Nephron (organoid): ENCODE measurements at regions not wholly inside any gene's neighbourhood (a gene's known extent, or its start where the extent isn't known, plus 50 kb on each side); places are given as distances from the start of the nearest gene placed in this dataset.

Source experiments
- H3K27ac Mint-ChIP-seq, 3 experiments: 2 replicates each; pipeline ENCODE4 v1.8.0; 2020; ENCODE audit warnings: mixed read lengths in 3 of 3, mild to moderate bottlenecking in 2 of 3, moderate library complexity in 1 of 3
- H3K27me3 Mint-ChIP-seq: 2 replicates; pipeline ENCODE4 v1.8.0; 2021; ENCODE audit warnings: low read depth, mild to moderate bottlenecking, moderate library complexity, mixed read lengths
- H3K36me3 Mint-ChIP-seq: 2 replicates; pipeline ENCODE4 v1.8.0; 2020; ENCODE audit warnings: low read depth, mixed read lengths
- H3K4me1 Mint-ChIP-seq: 2 replicates; pipeline ENCODE4 v1.8.0; 2020; ENCODE audit warnings: mixed read lengths
- H3K4me3 Mint-ChIP-seq, 3 experiments: 2 replicates each; pipeline ENCODE4 v1.8.0; 2020; ENCODE audit warnings: mild to moderate bottlenecking in 3 of 3, mixed read lengths in 3 of 3, moderate library complexity in 2 of 3
- H3K9me3 Mint-ChIP-seq: 2 replicates; pipeline ENCODE4 v1.8.0; 2020; ENCODE audit warnings: mixed read lengths
- TF ChIP-seq, protein P1 (sequence below), 3 experiments: fragments of 200-600 bp; sonication (generic); IDR thresholded peaks; one replicate each; pipeline ENCODE4 v1.5.0; 2021; ENCODE audit warnings: antibody characterized with exemption in 3 of 3; ENCODE audit not compliant: unreplicated experiment in 3 of 3

DNA sequence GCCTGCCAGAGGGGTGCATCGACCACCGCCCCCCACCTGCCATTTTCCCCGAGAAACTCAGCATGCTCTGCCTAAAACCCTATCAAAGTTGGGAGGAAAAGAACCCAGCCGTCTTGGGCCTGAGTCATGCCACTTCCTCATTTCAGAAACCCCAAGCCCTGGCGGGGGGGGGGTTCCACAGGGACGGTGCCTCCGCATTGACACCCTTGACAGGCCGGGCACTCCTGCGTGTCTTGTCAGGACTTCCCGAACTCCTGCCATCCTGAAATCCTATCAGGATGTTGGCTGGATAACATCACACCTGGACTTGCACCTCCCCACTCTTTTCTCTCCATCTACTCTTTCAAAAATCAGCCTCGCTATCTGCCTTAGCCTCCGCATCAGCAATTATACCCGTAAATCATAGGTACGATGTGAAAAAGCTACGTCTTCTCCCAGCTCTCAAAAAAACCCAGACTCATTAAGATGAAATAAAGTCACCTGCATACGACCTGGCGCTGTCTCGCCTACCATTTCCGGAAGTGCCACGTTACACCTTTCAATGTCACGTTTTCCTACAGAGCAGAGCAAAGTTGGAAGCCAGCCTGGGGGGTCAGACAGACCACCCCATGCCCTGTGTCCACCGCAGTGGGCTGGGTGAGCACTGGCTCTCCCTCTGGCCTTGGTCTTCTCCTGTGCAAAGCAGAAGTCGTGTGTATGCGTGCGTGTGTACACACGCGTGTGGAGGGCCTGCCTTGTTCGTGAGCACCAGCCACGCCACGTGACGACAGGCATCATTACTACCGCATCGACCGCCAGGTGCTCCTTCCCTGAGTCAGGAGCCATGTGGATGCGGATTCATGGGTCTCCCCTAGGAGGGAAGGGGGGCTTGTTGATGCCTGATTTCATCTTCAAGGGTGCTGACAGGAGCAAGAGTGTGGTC is 96.7 kb downstream of the RFLNA start:
- H3K4me3 Mint-ChIP-seq: peak overlapping the region; percentile 31 to 73 (median 64)
- H3K27me3 Mint-ChIP-seq: no peaks in the 10 kb centered on the region
- H3K9me3 Mint-ChIP-seq: no peaks in the 10 kb centered on the region

DNA sequence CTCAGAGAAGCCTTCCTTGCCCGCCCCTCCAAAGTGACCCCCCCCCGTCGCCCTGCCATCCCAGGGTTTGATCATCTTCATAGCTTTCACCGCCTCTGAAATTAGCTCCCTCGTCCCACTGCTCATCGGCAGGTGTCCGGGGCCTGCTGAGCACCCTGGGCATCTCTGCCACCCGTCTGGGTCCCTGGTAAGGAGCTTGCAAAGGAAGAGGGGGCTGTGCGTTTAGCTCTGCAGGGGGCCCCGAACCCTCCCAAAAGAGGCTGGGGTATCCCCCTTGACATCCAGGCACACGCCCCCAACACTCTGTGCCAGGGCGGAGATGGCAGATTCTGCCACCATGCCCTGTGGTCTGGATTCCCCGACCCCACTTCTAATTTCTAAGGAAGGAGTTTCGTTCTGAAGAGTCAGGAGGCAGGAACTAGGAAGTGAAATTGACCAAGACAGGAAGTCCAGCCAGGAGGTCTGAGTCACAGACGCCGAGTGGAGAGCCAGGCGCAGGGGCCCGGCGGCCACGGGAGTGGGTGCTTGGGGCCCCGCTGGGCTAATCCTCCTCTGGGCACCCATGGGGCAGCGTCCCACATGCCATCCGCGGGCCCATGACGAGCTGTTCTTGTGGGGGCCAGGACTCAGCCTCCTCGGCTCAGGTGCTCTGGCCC is 95.7 kb downstream of the RFLNA start:
- Mint-ChIP-seq H3K4me3 (peak overlapping the region; percentile 50 to 81 (median 64)), H3K27ac (peak overlapping the region; percentile 72 to 91 (median 90)), H3K9me3 (no peaks in the 10 kb centered on the region), H3K27me3 (no peaks in the 10 kb centered on the region), H3K4me1 (peaks cover 60% of the 10 kb centered on the region), H3K36me3 (peaks cover 16% of the 10 kb centered on the region)
- TF ChIP-seq, protein P1, sequence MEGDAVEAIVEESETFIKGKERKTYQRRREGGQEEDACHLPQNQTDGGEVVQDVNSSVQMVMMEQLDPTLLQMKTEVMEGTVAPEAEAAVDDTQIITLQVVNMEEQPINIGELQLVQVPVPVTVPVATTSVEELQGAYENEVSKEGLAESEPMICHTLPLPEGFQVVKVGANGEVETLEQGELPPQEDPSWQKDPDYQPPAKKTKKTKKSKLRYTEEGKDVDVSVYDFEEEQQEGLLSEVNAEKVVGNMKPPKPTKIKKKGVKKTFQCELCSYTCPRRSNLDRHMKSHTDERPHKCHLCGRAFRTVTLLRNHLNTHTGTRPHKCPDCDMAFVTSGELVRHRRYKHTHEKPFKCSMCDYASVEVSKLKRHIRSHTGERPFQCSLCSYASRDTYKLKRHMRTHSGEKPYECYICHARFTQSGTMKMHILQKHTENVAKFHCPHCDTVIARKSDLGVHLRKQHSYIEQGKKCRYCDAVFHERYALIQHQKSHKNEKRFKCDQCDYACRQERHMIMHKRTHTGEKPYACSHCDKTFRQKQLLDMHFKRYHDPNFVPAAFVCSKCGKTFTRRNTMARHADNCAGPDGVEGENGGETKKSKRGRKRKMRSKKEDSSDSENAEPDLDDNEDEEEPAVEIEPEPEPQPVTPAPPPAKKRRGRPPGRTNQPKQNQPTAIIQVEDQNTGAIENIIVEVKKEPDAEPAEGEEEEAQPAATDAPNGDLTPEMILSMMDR (IDR thresholded peaks at IDR 0.05; ENCODE audit: unreplicated experiment in 3 of 3): no peak

More for the DNA sequence above, 96.7 kb downstream of the RFLNA start:
- Mint-ChIP-seq H3K4me1 (peaks cover 61% of the 10 kb centered on the region), H3K36me3 (peaks cover 23% of the 10 kb centered on the region), H3K27ac (peak overlapping the region; percentile 72 to 91 (median 81))
- TF ChIP-seq, protein P1 (IDR thresholded peaks at IDR 0.05; ENCODE audit: unreplicated experiment in 3 of 3): no peak

DNA sequence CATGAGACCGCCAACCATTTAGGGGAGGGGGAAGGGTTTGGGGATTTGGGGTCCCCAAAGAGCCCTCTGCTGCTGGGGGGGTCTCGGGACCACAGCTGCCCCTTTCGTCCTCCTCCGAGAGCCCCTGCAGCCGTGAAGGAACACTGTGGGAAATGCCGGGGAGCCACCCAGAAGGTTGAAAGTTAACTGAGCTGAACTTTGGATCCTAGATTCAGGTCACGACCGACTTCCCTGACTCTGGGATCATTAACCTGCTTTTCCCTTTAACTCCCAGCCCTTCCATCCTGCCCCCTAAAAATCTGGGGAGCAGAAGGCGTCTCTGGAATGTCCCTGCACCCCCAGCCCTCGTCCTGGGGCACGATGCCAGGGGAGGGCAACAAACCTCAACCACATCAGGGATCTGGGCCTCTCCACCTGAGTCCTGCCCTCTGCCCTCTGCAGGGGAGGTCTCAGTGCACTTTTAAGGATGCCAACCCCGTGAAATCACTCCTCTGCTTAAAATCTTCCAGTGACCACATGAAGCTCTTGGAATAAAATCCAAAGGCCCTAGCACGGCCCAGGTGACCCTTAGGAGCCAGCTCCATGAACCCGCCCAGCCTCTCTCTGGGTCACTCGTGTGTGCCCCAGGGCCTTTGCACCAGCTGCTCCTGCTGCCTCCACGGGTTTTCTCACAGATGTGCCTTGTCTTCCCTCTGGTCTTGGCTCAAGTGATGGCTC is 95.0 kb downstream of the RFLNA start:
- H3K9me3 Mint-ChIP-seq: no peaks in the 10 kb centered on the region
- peak overlapping the region; percentile 59 to 81 (median 64) for H3K4me3 Mint-ChIP-seq
- TF ChIP-seq, protein P1 (IDR thresholded peaks at IDR 0.05; ENCODE audit: unreplicated experiment in 3 of 3): no peak
- H3K4me1 Mint-ChIP-seq: peaks cover 63% of the 10 kb centered on the region
- peaks cover 12% of the 10 kb centered on the region for H3K36me3 Mint-ChIP-seq
- H3K27ac Mint-ChIP-seq: peak overlapping the region; percentile 69 to 91 (median 90)
- H3K27me3 Mint-ChIP-seq: no peaks in the 10 kb centered on the region

DNA sequence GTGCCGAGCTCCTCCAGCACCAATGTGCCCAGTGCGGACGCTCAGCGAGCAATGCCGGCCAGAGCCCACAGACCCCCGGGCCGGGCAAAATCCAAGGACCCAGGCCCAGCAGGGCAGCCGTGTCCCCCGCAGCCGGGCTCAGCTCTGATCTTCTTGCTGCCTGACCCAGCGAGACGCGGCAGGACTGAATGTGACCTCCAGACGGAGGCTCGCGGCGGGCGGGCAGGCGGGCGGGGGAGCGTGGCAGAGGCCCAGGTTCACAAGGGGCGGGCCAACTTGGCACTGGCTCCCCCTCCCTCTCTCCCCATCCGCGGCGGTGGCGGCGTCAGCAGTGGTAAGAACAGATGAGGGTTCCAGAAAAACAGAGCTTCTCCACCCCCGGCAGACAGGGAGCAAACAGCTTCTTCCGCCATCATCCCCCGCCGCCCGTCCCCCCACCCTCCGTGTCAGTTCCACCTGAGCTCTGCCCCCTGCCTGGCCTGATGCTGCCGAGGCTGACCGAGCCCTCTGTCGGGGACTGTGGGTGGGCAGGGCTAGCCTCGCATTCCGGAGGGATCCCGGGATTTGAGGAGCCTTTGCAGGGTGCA is 94.3 kb downstream of the RFLNA start:
- peak overlapping the region; percentile 57 to 81 (median 59) for H3K4me3 Mint-ChIP-seq
- H3K9me3 Mint-ChIP-seq: no peaks in the 10 kb centered on the region
- H3K27me3 Mint-ChIP-seq: no peaks in the 10 kb centered on the region
- peaks cover 63% of the 10 kb centered on the region for H3K4me1 Mint-ChIP-seq
- peaks cover 13% of the 10 kb centered on the region for H3K36me3 Mint-ChIP-seq
- peak overlapping the region; percentile 35 to 91 (median 90) for H3K27ac Mint-ChIP-seq
- TF ChIP-seq, protein P1 (IDR thresholded peaks at IDR 0.05; ENCODE audit: unreplicated experiment in 3 of 3): no peak

DNA sequence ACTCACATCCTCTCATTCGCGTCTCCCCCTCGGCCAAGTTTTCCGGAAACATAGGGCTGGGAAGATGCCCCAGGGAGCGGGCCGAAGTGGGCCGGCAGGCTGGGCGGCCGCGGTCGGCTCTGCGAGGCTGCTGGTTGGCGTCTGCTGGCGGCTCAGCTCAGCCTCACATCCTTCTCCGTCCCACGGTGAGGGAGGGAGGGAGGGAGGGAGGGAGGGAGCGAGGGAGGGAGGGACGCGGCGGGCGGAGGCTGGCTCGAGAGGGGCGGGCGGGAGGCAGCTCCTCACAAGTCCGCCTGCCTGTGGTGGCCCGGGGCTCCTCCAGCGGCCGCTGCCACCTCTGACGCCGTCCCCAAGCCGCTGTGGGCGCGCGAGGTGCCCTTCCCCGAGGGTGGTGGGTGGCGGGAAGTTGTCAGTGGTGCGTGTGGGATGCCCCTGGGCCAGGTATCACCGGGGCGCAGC is 93.8 kb downstream of the RFLNA start:
- H3K27me3 Mint-ChIP-seq: no peaks in the 10 kb centered on the region
- peaks cover 10% of the 10 kb centered on the region for H3K36me3 Mint-ChIP-seq
- peaks cover 59% of the 10 kb centered on the region for H3K4me1 Mint-ChIP-seq
- no peaks in the 10 kb centered on the region for H3K9me3 Mint-ChIP-seq
- H3K27ac Mint-ChIP-seq: peak overlapping the region in 2 of 3 experiments; percentile 28 to 72
- H3K4me3 Mint-ChIP-seq: peak overlapping the region; percentile 75 to 84 (median 81)
- TF ChIP-seq, protein P1 (IDR thresholded peaks at IDR 0.05; ENCODE audit: unreplicated experiment in 3 of 3): no peak
